ENCODE measurements at regions not wholly inside any gene's neighbourhood (a gene's known extent, or its start where the extent isn't known, plus 50 kb on each side); places are given as distances from the start of the nearest gene placed in this dataset.

DNA sequence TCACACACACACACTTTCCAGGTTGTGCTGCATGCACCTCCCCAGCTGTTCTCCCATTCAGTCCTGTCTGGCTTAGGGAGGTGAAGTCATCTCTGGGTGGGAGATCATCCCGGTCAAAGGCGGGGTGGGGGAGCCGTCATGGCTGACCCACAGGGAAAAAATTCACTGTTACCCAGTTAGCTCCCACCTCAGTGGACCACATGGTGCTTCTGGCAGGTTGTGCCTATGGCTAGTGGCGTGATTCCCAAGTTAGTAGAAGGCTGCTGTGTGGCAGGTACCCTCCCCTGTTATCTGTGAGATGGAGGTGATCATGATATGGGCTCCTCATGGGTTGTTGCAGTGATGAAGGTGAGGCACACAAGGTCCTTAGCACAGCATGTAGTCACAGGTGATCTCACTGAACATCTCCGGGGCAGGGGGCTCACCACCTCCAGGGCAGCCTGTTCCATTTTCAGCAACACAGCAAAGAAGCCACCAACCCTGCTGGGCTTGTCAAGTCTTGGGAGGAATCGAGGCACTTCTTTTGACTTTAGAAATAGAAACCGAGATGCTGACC is 154.9 kb upstream of the CCND2 start:
- Histone ChIP-seq H4K20me1 (replicated peaks; ENCODE audit: control insufficient read depth, extremely low read depth, insufficient read depth, low read length) (no peaks in the 10 kb centered on the region), H3K79me2 (ENCODE audit: control insufficient read depth, insufficient read depth, low read length) (no peaks in the 10 kb centered on the region), H3K9me1 (replicated peaks; ENCODE audit: control insufficient read depth, extremely low read depth, insufficient read depth, low read length) (no peaks in the 10 kb centered on the region), H3K27me3 (ENCODE audit: control insufficient read depth in 2 of 2, insufficient read depth in 2 of 2, low read length in 2 of 2) (no peaks in the 10 kb centered on the region), H3K9me3 (replicated peaks; ENCODE audit: control insufficient read depth, insufficient read depth, low read length) (no peaks in the 10 kb centered on the region), H3K4me3 (replicated peaks in 1 of 3; ENCODE audit: insufficient read depth in 1 of 3, low read depth in 1 of 3, low read length in 3 of 3) (no peak overlapping the region), H3K9ac (replicated peaks; ENCODE audit: extremely low read depth, insufficient read depth, low read length) (no peak overlapping the region), H3K4me1 (ENCODE audit: control insufficient read depth, extremely low read depth, insufficient read depth, low read length) (no peaks in the 10 kb centered on the region), H3K36me3 (ENCODE audit: control insufficient read depth in 2 of 2, extremely low read depth in 1 of 2, insufficient read depth in 2 of 2, low read length in 2 of 2) (no peaks in the 10 kb centered on the region), H3K4me2 (ENCODE audit: insufficient read depth, low read length) (no peak overlapping the region), H2AFZ (ENCODE audit: low read depth, low read length) (no peak overlapping the region), H3K27ac (ENCODE audit: insufficient read depth, low read depth, low read length) (no peak overlapping the region)
- no TSS peak for BruUV-seq (replicated peaks)
- FAIRE-seq = no peak
- POLR2A ChIA-PET = no interaction called here
- no peak for DNase-seq (ENCODE audit: low read depth, low spot score)
- CTCF ChIA-PET = interaction anchor here (0.9 kb wide), 1 partner anchor 158 kb away, joined by 3 read pairs; no protein-coding TSS in a partner anchor
- intact Hi-C loops (cut with micrococcal nuclease) (no loop called here), dilution Hi-C loops (cut with MboI; ENCODE audit: extremely low pct_ligation_motif_present, low sequenced_read_pairs) (no loop called here)
- TF ChIP-seq FOS (IDR thresholded peaks at IDR 0.05; ENCODE audit: borderline replicate concordance, insufficient read depth, low read length) (no peak), MYC (IDR thresholded peaks at IDR 0.05; ENCODE audit: low read depth, low read length) (no peak), JUN (IDR thresholded peaks at IDR 0.05; ENCODE audit: borderline replicate concordance, insufficient read depth, insufficient read length, low read depth) (no peak)
- TF ChIP-seq, protein P1, sequence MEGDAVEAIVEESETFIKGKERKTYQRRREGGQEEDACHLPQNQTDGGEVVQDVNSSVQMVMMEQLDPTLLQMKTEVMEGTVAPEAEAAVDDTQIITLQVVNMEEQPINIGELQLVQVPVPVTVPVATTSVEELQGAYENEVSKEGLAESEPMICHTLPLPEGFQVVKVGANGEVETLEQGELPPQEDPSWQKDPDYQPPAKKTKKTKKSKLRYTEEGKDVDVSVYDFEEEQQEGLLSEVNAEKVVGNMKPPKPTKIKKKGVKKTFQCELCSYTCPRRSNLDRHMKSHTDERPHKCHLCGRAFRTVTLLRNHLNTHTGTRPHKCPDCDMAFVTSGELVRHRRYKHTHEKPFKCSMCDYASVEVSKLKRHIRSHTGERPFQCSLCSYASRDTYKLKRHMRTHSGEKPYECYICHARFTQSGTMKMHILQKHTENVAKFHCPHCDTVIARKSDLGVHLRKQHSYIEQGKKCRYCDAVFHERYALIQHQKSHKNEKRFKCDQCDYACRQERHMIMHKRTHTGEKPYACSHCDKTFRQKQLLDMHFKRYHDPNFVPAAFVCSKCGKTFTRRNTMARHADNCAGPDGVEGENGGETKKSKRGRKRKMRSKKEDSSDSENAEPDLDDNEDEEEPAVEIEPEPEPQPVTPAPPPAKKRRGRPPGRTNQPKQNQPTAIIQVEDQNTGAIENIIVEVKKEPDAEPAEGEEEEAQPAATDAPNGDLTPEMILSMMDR (IDR thresholded peaks at IDR 0.05; ENCODE audit: extremely low read depth in 1 of 2, insufficient read depth in 1 of 2, low read depth in 1 of 2, low read length in 2 of 2) = no peak

DNA sequence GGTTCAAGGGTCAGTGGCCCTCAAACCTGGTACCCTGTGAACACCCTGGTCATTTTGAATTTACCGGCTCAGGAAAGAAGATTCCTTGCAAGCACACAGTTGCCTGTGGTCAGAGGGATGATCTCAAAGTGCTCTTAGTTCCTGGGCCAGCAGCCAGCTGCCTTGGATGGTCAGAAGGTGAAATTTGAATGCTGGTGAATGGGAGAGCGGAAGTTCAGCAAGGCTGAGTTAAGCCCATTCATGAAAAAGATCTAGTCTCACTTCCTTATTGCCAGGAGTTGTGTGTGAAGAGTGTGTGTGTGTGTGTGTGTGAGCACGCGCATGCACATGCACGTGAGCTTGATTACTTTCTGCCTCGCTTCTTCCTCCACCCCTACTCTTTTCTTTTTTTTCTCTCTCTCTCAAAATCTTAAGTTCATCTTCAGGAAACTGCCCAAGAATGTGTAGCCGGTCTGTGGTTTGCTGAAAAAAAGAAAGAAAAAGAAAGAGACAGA is 155.5 kb upstream of the CCND2 start:
- Histone ChIP-seq H3K4me1 (ENCODE audit: control insufficient read depth, extremely low read depth, insufficient read depth, low read length) (no peaks in the 10 kb centered on the region), H3K9me3 (replicated peaks; ENCODE audit: control insufficient read depth, insufficient read depth, low read length) (no peaks in the 10 kb centered on the region), H3K9ac (replicated peaks; ENCODE audit: extremely low read depth, insufficient read depth, low read length) (no peak overlapping the region), H3K79me2 (ENCODE audit: control insufficient read depth, insufficient read depth, low read length) (no peaks in the 10 kb centered on the region), H3K36me3 (ENCODE audit: control insufficient read depth in 2 of 2, extremely low read depth in 1 of 2, insufficient read depth in 2 of 2, low read length in 2 of 2) (no peaks in the 10 kb centered on the region), H4K20me1 (replicated peaks; ENCODE audit: control insufficient read depth, extremely low read depth, insufficient read depth, low read length) (no peaks in the 10 kb centered on the region), H3K27me3 (ENCODE audit: control insufficient read depth in 2 of 2, insufficient read depth in 2 of 2, low read length in 2 of 2) (no peaks in the 10 kb centered on the region), H3K27ac (ENCODE audit: insufficient read depth, low read depth, low read length) (no peak overlapping the region), H3K4me3 (replicated peaks in 1 of 3; ENCODE audit: insufficient read depth in 1 of 3, low read depth in 1 of 3, low read length in 3 of 3) (no peak overlapping the region), H3K4me2 (ENCODE audit: insufficient read depth, low read length) (no peak overlapping the region), H3K9me1 (replicated peaks; ENCODE audit: control insufficient read depth, extremely low read depth, insufficient read depth, low read length) (no peaks in the 10 kb centered on the region), H2AFZ (ENCODE audit: low read depth, low read length) (no peak overlapping the region)
- BruUV-seq (replicated peaks) = no TSS peak
- TF ChIP-seq MYC (IDR thresholded peaks at IDR 0.05; ENCODE audit: low read depth, low read length) (no peak), FOS (IDR thresholded peaks at IDR 0.05; ENCODE audit: borderline replicate concordance, insufficient read depth, low read length) (no peak), JUN (IDR thresholded peaks at IDR 0.05; ENCODE audit: borderline replicate concordance, insufficient read depth, insufficient read length, low read depth) (no peak)
- intact Hi-C loops (cut with micrococcal nuclease) (no loop called here), dilution Hi-C loops (cut with MboI; ENCODE audit: extremely low pct_ligation_motif_present, low sequenced_read_pairs) (no loop called here)
- ChIA-PET POLR2A (no interaction called here), CTCF (interaction anchor here (1.5 kb wide), 1 partner anchor 11 kb away, joined by 13 read pairs; no protein-coding TSS in a partner anchor)
- FAIRE-seq (no peak), DNase-seq (ENCODE audit: low read depth, low spot score) (no peak)

All from endothelial cell of umbilical vein (primary cell).